ENCODE measurements at regions not wholly inside any gene's neighbourhood (a gene's known extent, or its start where the extent isn't known, plus 50 kb on each side); places are given as distances from the start of the nearest gene placed in this dataset.
A peak's percentile ranks its signal among the peaks of the same experiment; 100 is the strongest.

DNA sequence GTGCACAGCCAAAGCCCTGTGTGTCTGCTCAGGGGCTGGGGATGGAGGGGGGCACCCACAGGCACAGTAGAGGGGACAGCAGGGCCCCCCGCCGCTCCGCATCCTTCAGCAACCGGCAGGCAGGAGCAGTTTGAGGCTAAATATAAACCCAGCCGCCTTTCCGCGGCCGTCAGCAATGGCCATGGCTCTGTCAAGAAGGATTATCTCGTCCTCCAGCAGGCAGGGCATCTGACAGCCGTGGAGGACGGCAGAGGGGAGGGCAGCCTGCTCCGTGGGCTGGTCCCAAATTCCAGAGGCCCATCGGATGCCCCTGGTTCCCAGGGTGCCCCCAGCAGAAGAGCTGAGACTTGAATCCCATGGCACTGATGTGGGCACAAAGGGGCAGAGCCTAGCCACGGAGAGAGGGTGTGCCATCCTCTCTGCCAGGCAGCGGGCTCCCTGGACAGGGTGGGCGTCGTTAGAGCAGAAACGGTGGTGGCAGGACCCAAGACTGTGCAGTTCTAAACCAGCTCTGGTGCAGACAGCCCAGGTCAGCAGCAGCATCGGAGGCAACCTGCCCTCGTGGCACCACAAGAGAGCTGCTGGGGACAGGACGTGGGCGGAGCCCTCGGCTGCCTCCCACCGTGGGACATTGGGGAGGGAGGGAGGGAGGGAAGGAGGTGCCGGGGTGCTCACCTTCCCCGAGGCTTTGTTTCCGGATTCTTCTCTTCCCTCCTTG lies 198.8 kb upstream of the CIBAR2 start:
- Histone ChIP-seq H3K36me3 (no peaks in the 10 kb centered on the region), H3K4me3 (no peak overlapping the region), H3K4me1 (peaks cover 8 to 66% (median 44%) of the 10 kb centered on the region in 12 donors), H3K27ac (peak overlapping the region in 3 of 12 donors; percentile 15 to 44 (median 34)), H3K9me3 (no peaks in the 10 kb centered on the region), H3K27me3 (no peaks in the 10 kb centered on the region)
- WGBS, 4 donors, result 28 to 53% (median 41%) methylated on average over 10 to 27 of the region's 27 CpGs
- DNase-seq (peak in 2 of 5 donors; percentile 60 to 64), ATAC-seq (peak; percentile 48 to 69 (median 66))
- TF ChIP-seq, protein P1, sequence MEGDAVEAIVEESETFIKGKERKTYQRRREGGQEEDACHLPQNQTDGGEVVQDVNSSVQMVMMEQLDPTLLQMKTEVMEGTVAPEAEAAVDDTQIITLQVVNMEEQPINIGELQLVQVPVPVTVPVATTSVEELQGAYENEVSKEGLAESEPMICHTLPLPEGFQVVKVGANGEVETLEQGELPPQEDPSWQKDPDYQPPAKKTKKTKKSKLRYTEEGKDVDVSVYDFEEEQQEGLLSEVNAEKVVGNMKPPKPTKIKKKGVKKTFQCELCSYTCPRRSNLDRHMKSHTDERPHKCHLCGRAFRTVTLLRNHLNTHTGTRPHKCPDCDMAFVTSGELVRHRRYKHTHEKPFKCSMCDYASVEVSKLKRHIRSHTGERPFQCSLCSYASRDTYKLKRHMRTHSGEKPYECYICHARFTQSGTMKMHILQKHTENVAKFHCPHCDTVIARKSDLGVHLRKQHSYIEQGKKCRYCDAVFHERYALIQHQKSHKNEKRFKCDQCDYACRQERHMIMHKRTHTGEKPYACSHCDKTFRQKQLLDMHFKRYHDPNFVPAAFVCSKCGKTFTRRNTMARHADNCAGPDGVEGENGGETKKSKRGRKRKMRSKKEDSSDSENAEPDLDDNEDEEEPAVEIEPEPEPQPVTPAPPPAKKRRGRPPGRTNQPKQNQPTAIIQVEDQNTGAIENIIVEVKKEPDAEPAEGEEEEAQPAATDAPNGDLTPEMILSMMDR (IDR thresholded peaks at IDR 0.05), result no peak
- TF ChIP-seq POLR2A (IDR thresholded peaks at IDR 0.05), result no peak
- intact Hi-C loops (cut with DNase I), result loop anchor here in 2 of 10 donors (10.0 kb wide), 2 partner anchors 294 to 304 kb away; partner anchors contain the start of gene GSE1 (in 1 of the 2)

- H3K4me1 ChIP-seq, result peaks cover under 1 to 62% (median 37%) of the 10 kb centered on the region in 12 donors
- WGBS, 4 donors, result 93 to 95% (median 95%) methylated on average over 12 to 14 of the region's 14 CpGs
These were observed 199.5 kb upstream of the CIBAR2 start for GRCh38 chr16:85311741-85312140.

DNA sequence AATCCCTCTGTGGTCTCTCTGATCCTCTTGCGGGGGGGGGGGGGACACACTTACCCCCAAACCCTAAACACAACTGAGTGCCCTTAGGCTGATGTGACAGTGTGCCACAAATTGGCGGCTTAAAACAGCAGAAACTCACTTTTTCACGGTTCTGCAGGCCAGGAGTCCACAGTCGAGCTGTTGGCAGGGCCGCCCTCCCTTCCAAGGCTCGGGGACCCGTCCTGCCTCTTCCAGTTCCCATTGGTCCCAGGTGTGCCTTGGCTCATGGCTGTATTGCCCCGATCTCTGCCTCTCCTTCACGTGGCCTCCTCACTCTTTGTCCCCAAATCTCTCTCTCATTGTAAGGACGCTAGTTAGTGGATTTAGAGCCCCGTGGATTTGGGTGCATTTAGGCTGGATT lies 199.9 kb upstream of the CIBAR2 start:
- TF ChIP-seq POLR2A (IDR thresholded peaks at IDR 0.05), result no peak
- TF ChIP-seq, protein P1 (IDR thresholded peaks at IDR 0.05), result no peak
- intact Hi-C loops (cut with DNase I), result loop anchor here in 2 of 10 donors (10.0 kb wide), 2 partner anchors 293 to 303 kb away; partner anchors contain the start of gene GSE1 (in 1 of the 2)
- H3K4me1 ChIP-seq, result peaks cover 0 to 58% (median 33%) of the 10 kb centered on the region in 12 donors

More at GRCh38 chr16:85311741-85312140, 199.5 kb upstream of the CIBAR2 start:
- intact Hi-C loops (cut with DNase I), result loop anchor here in 2 of 10 donors (10.0 kb wide), 2 partner anchors 293 to 303 kb away; partner anchors contain the start of gene GSE1 (in 1 of the 2)
- no peak overlapping the region for H3K4me3 ChIP-seq
- H3K36me3 ChIP-seq, result no peaks in the 10 kb centered on the region
- H3K27ac ChIP-seq, result no peak overlapping the region
- ATAC-seq, result no peak
- H3K9me3 ChIP-seq, result no peaks in the 10 kb centered on the region
- TF ChIP-seq, protein P1 (IDR thresholded peaks at IDR 0.05), result no peak
- TF ChIP-seq POLR2A (IDR thresholded peaks at IDR 0.05), result no peak
- DNase-seq, result no peak
- no peaks in the 10 kb centered on the region for H3K27me3 ChIP-seq

More for the DNA sequence above, 199.9 kb upstream of the CIBAR2 start:
- Histone ChIP-seq H3K36me3 (no peaks in the 10 kb centered on the region), H3K27ac (no peak overlapping the region), H3K4me3 (no peak overlapping the region), H3K27me3 (no peaks in the 10 kb centered on the region), H3K9me3 (no peaks in the 10 kb centered on the region)
- no peak for ATAC-seq
- no peak for DNase-seq
- WGBS, 4 donors, result 93 to 96% (median 94%) methylated on average over 11 of the region's 11 CpGs

Measured in heart left ventricle (tissue), 16 donors.